ENCODE measurements at regions not wholly inside any gene's neighbourhood (a gene's known extent, or its start where the extent isn't known, plus 50 kb on each side); places are given as distances from the start of the nearest gene placed in this dataset.
"Not testable (repeated sequence)": the region's sequence is repeated elsewhere in the genome, so short reads cannot be mapped to it uniquely, and the experiment has no call there.

DNA sequence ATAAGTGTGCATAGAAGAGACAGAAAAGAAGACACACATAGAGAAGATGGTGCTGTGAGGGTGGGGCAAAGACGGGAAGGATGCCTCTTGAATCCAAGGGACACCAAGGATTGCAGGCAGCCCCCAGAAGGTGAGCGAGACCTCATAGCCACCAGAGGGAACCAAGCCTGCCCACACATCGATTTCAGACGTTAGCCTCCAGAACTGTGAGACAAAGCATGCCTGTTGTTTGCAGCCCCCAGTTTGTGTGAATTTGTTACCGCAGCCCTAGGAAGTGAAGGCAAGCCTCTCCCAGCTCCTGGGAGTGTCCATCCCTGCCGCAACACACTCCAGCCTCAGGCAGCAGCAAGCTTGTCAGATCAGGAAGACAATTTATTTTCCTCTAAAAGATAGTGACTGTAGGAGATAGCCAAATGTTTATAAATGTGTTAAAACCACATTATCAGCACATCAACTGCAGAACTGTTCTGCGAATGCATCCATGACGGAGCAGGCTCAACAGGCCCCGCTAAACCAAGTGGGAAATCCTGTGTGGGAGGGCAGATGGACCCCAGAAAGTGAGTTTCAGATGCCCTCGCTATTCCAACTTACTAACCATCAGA, 543.3 kb downstream of the MATN1 start:
- no peak for DNase-seq (ENCODE audit: extremely low read depth in 1 of 2, low read depth in 1 of 2)

DNA sequence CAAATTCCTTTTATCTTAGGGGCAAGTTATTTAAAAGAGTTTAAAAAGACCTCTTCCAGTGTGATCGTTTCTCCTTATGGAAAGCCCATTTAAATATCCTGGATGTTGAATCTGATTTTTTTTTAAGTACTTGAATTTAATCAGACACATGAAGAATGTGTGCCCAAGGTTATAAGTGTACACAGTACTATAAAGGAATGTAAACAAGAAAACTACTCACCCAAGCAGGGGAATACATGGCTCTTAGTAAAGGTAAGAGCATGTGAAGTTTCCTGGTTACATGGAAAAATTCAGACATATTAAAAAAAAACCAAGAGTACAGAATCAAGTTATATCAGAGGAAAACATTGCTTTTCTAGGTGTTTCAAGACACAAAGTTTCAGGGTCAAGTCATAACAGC, 546.9 kb downstream of the MATN1 start:
- no peak for DNase-seq (ENCODE audit: extremely low read depth in 1 of 2, low read depth in 1 of 2)

DNA sequence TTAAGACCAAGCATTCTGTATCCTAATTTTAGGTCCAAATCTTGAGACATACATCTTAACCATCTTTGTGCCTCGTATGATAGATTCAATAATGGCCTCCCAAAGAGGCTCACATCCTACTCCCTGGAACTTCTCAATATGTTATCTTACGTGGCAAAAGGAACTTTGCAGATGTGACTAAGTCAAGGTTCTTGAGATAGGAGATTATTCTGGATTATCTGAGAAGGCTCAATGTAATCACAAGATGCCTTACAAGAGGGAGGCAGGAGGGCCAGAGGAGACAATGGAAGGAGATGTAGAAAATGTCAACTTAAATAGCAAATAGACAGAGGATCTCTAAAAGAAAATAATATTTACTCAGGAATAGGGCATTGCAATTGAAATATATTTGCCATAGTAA, 548.9 kb downstream of the MATN1 start:
- DNase-seq (ENCODE audit: extremely low read depth in 1 of 2, low read depth in 1 of 2) = no peak

DNA sequence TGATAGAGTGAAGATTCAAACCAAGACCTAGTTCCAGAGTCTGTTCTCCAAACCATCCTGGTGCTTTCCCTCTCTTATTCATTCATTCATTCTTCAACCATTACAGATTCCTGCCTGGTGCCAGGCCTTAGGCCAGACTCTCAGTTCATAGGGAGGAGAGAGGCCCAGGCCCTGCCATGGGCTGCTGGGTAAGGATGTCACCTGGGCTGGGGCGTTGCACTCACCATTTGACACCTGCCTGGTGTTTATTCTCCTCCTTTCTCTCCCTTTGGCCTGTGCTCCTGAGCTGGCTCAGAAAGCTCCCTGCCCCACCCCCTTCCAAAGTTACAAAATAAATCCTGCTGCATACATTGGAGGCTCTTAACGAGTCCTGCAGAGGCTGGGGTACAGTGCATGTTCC, 549.8 kb downstream of the MATN1 start:
- no peak for DNase-seq (ENCODE audit: extremely low read depth in 1 of 2, low read depth in 1 of 2)

DNA sequence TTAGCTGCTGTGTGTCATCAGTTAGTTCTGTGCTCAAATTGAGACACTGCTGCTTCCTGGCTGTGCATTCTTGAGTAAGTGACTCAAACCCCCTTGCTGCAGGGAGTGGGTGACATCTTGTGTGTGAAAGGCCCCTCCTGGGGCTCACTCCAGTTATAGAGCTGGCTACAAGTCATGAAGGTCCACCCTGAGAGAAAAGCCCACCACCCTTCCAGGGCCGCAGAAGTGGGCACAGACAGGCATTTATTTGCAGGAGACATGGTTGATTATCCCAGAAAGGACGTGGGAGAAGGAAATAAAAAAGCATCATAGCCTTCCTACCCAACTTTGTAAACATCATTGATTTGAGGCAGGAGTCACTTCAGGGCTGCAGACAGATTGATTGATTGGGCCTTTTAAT, 550.6 kb downstream of the MATN1 start:
- DNase-seq (ENCODE audit: extremely low read depth in 1 of 2, low read depth in 1 of 2) = no peak

DNA sequence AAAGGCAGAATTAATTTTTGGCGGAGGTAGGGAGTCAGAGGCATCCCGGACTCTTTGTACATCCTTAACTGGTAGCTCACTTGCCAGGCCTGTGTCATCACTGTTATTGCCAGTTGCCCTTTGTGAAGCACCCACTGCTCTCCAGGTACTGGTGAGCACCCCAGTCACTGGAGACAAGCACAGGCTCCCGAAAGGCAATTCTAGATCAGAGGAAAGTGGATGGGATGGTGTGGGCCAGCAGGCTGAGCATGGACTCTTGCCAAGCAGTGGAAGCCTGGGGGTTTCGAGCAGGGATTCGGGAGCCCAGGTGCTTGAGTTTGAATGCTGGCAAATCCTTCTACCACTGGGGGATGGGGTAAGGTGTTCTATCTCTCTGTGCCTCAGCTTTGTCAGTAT, 551.1 kb downstream of the MATN1 start:
- DNase-seq (ENCODE audit: extremely low read depth in 1 of 2, low read depth in 1 of 2) = no peak

DNA sequence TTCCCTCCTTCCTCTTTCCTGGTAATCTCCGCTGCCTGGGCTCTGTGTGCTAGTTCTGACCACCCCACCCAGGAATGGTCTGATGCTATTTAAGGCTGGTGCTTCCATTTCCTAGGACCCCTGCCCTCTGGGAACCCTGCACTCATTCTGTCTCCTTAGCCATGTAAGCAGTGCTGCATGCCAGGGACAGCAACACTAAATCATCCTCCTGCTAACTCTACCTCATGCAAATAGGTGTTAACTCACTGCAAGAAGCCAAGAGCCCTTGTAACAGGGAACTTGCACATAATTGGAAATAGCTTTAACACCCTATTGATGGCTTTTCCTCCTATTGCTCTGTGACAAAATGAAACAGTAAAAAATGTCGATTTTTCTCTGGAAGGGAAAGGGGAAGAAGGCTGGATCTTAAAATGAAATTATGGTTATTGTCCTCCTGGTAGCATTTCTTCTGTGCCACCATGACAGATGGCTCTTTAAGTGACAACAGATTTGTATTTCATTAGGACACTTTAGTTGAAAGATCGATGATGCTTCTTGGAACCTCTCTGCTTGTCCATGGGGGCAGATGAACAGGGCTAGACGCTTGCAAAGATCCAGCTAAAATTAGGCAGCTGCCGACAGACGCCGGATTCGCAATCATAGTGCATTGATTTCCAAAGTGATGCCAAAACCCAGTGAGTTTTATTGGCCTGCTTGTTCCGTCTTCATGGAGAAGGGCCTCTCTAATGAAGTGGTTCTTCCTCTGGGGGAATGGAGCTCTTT, 551.7 kb downstream of the MATN1 start:
- no peak for DNase-seq (ENCODE audit: extremely low read depth in 1 of 2, low read depth in 1 of 2)

DNA sequence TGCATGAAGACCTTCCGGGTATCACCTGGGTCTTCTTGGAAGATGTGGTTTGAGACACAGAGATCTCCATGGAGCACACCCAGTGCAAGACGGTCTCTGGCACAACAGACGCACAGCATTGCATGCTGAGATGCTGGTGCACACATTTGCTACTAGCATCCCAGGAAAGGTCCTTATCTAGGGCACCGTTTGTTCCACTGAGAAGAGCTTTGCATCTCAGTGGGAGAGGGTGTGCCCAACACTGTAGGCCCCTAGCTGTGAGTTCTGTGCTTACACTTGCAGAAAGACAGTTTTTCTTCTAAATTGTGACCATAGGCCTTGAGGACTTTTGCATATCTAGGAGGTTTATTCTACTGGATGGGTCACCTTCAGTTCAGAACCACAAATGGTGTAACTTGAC, 554.1 kb downstream of the MATN1 start:
- DNase-seq (ENCODE audit: extremely low read depth in 1 of 2, low read depth in 1 of 2) = no peak

DNA sequence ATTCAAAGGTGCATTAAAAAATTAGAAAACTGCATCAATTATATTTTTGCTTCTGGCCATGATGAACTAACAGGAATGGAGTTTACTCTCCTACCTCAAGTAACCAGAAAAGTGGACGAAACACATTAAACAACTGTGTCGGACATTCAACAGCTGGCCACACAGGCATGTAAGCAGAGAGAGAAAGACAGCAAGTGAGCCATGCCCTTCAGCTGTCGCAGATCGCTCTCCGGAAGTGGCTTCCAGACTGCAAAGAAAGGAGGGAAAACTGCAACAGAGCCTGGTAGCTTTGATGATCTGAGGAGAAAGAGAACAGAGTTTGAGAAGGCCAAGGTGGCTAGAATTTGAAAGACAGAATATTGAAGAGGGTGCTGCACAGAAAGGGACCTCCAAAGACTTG, 557.2 kb downstream of the MATN1 start:
- no peak for DNase-seq (ENCODE audit: extremely low read depth in 1 of 2, low read depth in 1 of 2)

DNA sequence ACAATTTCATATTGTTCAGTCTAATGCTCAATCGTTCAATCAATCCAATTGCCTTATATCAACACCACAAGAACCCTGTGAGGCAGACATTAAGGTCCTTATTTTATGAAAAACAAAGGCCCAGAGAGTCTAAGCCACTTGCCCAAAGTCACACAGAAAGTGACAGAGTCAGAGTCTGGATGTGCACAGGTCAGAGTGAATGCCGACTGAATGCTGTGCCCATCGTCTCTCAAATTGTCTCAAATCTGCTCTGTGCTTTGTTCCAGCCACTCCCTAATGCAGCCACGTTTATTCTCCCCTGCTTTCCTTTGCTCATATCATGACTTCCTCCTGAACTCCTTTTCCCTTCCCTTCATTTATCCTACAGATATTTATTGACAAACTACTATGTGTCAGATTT, 558.3 kb downstream of the MATN1 start:
- DNase-seq (ENCODE audit: extremely low read depth in 1 of 2, low read depth in 1 of 2) = no peak

DNA sequence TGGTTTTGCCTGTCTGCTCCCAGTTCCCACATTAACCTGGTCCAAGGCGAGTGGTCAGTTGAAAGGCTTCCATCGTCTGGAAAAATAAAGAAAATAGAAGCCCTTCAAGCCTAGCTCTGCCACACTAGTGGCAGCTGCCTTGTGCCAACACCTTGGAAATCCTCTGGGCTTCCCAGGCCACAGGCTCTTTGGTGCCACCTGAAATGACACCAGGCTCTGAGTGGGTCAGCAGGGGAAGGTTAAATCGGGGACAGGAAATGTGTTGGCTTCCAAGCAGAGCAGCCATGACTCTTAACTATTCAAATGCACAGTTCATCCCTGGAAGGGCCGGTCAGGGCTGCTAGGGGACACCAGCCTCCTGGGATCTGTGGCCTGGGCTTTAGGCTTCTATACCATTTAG, 558.7 kb downstream of the MATN1 start:
- DNase-seq (ENCODE audit: extremely low read depth in 1 of 2, low read depth in 1 of 2) = no peak

DNA sequence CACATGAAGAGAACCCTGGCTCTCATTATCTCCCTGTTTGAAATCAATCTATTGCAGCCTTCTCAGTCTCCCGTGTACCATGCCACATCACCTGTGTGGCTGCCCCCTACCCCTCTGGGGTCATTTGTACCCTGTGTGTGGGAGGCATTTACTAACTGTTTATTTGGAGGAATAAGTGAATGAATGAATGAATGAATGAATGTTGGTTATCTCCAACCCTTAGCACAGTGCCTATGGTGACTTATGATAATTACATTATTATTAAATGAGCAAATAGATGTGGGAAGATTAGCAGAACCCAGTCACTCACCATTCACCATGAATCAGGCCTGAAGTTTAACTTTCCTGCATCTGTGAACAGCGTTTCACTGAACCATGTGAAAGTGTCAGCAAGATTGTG, 560.8 kb downstream of the MATN1 start:
- DNase-seq (ENCODE audit: extremely low read depth in 1 of 2, low read depth in 1 of 2) = no peak

DNA sequence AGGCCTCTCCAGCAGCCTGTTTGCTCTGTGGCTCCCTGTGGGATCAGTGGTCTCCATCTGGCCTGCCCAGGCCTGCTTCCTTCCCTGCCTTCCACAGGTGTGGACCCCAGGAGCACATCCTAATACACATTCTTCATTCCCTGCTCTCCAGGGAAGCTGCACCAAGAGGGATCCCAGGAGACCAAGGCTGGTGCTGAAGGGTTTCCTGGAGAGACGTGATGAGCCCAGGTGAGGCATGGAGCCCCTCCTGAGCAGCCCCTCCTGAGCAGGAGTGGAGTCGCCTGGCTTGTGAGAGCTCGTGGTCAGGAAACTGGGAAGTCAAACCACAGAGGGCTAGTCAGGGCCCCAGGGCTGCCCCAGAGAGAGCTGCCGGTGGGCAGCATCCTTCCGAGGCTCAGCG, 561.4 kb downstream of the MATN1 start:
- no peak for DNase-seq (ENCODE audit: extremely low read depth in 1 of 2, low read depth in 1 of 2)

DNA sequence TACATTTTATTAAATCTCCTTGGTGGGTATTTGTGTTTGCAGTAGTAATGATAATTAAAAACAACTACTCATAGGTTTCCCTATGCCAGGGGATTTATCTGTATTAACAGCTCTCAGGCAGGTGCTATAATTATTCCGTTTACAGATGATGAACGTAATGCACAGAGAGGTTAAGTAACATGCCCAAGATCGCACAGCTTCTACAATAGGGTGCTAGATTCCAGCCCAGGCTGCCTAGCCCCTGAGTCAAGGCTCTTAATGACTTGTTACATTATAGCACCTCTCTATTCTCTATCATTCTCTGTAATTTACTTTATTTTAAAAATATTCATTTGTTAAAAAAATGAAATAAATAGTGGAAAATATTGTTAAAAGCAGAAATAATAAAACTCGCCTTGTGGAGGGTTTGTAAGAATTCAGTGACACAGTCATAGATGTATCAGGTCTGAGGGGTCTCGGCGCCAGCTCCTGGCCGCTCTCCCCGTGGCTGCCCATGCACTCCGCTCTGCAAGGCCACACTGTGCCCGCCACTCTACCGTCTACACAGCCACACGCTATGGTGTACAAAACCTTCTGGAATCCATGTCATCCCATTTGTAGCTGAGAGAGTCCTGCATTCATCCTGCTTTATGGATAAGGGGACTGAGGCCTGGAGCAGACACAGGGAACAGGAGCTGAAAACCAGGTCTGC, 562.2 kb downstream of the MATN1 start:
- no peak for DNase-seq (ENCODE audit: extremely low read depth in 1 of 2, low read depth in 1 of 2)

DNA sequence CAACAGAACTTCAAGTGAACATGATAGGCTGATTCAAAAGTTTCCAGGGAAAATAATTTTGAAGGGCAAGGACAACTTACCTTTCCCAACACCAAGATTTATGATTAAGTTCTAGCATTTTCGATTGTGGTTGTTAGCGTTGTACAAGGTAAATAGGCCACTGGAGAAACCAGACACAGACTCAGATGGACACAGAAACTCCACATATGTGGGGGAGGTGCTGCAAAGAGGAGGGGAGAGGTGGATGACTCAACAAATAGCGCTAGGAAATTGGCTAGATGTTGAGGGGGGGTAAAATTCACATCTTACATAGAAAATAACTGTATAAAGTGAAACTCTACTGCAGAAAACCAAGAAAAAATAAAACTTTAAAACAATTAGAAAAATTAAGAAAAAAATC, 564.4 kb downstream of the MATN1 start:
- DNase-seq (ENCODE audit: extremely low read depth in 1 of 2, low read depth in 1 of 2) = no peak

DNA sequence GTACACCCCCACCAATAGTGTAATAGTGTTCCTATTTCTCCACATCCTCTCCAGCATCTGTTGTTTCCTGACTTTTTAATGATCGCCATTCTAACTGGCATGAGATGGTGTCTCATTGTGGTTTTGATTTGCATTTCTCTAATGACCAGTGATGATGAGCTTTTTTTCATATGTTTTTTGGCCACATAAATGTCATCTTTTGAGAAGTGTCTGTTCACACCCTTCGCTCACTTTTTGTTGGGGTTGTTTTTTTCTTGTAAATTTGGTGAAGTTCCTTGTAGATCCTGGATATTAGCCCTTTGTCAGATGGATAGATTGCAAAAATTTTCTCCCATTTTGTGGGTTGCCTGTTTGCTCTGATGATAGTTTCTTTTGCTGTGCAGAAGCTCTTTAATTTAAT, 567.7 kb downstream of the MATN1 start:
- not testable (repeated sequence) for DNase-seq (ENCODE audit: extremely low read depth in 1 of 2, low read depth in 1 of 2)

DNA sequence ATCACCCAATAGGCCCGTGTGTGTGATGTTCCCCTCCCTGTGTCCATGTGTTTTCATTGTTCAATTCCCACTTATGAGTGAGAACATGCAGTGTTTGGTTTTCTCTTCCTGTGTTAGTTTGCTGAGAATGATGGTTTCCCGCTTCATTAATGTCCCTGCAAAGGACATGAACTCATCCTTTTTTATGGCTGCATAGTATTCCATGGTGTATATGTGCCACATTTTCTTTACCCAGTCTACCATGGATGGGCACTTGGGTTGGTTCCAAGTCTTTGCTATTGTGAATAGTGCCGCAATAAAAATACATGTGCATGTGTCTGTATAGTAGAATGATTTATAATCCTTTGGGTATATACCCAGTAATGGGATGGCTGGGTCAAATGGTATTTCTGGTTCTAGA, 568.1 kb downstream of the MATN1 start:
- DNase-seq (ENCODE audit: extremely low read depth in 1 of 2, low read depth in 1 of 2) = not testable (repeated sequence)

DNA sequence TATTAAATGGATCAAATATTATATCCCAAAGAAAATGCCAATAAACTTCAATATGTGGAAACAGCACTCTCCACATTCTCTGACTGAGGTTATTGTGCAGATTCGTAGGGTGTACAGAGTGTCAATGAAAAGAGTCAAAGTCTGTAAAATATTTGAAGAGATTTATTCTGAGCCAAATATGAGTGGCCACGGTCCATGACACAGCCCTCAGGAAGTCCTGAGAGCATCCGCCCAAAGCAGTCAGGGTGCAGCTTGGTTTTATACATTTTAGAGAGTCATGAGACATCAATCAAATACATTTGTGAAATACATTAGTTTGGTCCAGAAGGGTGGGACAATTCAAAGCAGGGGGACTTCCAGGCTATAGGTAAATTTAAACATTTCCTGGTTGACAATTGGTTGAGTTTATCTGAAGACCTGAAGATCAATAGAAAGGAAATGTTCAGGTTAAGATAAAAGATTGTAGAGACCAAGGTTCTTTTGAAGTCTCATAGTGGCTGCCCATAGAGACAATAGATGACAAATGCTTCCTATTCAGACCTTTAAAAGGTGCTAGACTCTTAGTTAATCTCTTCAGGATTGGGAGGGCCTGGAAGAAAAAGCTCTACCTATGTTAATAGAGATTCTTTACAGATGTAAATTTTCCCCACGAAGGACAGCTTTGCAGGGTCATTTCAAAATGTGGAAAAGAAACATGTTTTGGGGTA, 569.5 kb downstream of the MATN1 start:
- DNase-seq (ENCODE audit: extremely low read depth in 1 of 2, low read depth in 1 of 2) = no peak

DNA sequence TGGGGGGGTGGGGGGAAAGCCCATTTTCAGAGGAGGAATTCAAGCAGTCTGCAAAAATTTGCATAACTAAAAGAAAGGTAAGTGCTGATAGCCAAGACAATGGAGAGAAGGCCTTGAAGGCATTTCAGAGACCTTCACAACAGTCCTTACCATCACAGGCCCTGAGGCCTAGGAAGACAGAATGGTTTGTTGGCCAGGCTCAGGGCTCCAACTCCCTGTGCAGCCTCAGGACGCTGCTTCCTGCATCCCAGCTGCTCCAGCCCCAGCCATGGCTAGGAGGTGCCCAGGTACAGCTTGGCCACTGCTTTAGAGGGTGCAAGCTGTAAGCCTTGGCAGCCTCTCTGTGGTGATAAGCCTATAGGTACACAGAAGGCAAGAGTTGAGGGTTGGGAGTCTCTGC, 571.6 kb downstream of the MATN1 start:
- DNase-seq (ENCODE audit: extremely low read depth in 1 of 2, low read depth in 1 of 2) = no peak

DNA sequence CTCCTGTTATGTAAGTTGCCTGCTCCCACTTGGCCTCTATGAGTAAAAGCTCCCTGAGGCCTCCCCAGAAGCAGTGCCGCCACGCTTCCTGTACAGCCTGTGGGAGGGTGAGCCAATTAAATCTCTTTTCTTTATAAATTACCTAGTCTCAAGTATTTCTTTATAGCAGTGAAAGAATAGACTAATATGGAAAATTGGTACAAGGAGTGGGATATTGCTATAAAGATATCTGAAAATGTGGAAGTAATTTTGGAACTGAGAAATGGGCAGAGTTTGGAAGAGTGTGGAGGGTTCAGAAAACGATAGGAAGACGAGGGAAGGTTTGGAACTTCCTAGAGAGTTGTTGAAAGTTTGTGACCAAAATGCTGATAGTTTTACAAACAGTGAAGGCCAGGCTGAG, 572.3 kb downstream of the MATN1 start:
- no peak for DNase-seq (ENCODE audit: extremely low read depth in 1 of 2, low read depth in 1 of 2)

DNA sequence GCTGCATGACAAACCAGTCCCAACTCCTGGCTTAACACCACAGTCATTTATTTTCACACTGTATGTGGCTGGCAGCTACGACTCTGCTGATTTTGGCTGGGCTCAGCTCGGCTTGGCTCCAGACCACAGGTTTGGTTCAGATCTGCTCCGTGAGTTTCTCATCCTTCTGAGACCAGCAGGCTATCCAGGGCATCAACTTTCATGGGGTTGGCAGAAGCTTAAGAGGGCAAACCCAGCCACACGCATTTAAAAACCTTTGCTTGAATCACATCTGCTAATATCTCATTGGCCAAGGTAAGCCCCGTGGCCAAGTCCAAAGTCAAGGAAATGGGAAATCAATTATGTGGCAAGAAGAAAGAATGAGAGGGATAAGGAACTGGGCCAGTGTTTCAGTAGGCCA, 574.2 kb downstream of the MATN1 start:
- DNase-seq (ENCODE audit: extremely low read depth in 1 of 2, low read depth in 1 of 2) = no peak

DNA sequence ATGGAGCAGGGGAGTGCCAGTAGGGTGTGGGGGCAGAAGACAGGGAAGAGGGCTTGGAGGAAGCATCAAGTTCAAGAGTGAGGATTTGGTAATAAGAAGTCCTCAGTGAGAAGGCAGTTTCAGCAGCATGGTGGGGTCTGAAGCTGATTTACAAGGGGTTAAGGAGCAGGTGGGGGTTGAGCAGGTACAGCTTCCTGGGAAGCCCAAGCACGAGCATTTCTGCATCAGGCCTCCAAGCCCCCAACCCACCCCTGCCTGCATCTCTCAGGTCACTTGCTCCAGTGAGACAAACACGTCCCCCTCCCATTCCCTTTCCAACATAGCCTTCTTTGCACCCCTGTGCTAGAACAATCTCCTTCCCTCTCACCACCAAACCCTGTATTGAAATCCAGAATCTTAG, 574.7 kb downstream of the MATN1 start:
- no peak for DNase-seq (ENCODE audit: extremely low read depth in 1 of 2, low read depth in 1 of 2)
